Left ventricle myocardium inferior (tissue), 1 donor: ENCODE measurements at regions not wholly inside any gene's neighbourhood (a gene's known extent, or its start where the extent isn't known, plus 50 kb on each side); places are given as distances from the start of the nearest gene placed in this dataset.

ENCODE experiments used
- DNase-seq: peaks from one replicate; pipeline ENCODE4 v3.0.0-alpha.2; 2020
- H3K27ac ChIP-seq: fragments of 200-600 bp; replicated peaks from 2 replicates; pipeline ENCODE4 v1.8.0; 2021
- H3K27me3 ChIP-seq: fragments of 200-600 bp; 2 replicates; pipeline ENCODE4 v1.8.0; 2021; ENCODE audit warnings: low read depth
- H3K36me3 ChIP-seq: fragments of 200-600 bp; 2 replicates; pipeline ENCODE4 v1.8.0; 2021
- H3K4me1 ChIP-seq: fragments of 200-600 bp; 2 replicates; pipeline ENCODE4 v1.8.0; 2021
- H3K4me3 ChIP-seq: fragments of 200-600 bp; 2 replicates; pipeline ENCODE4 v1.8.0; 2021; ENCODE audit warnings: mild to moderate bottlenecking, moderate library complexity
- H3K9me3 ChIP-seq: fragments of 200-600 bp; replicated peaks from 2 replicates; pipeline ENCODE4 v1.8.0; 2021
- intact Hi-C: fragments of 100-400 bp; cut with micrococcal nuclease; formaldehyde crosslinking; loops from one replicate; pipeline ENCODE4 v1.11.0; 2022
- TF ChIP-seq, protein P1 (sequence below): fragments of 200-600 bp; IDR thresholded peaks from 2 replicates; pipeline ENCODE4 v1.8.0; 2021; ENCODE audit warnings: antibody characterized with exemption, mild to moderate bottlenecking, borderline replicate concordance
- donor health status: DM: no; HTN: yes; CAD: no; lungs with severe emphysema.

GRCh38 chr2:182621191-182621590 is 94.9 kb upstream of the DNAJC10 start:
- Histone ChIP-seq H3K27me3 (no peaks in the 10 kb centered on the region), H3K4me1 (peaks cover 23% of the 10 kb centered on the region), H3K27ac (no peak overlapping the region), H3K4me3 (no peak overlapping the region), H3K9me3 (no peaks in the 10 kb centered on the region), H3K36me3 (no peaks in the 10 kb centered on the region)
- intact Hi-C loops, result no loop called here
- no peak for DNase-seq
- TF ChIP-seq, protein P1, sequence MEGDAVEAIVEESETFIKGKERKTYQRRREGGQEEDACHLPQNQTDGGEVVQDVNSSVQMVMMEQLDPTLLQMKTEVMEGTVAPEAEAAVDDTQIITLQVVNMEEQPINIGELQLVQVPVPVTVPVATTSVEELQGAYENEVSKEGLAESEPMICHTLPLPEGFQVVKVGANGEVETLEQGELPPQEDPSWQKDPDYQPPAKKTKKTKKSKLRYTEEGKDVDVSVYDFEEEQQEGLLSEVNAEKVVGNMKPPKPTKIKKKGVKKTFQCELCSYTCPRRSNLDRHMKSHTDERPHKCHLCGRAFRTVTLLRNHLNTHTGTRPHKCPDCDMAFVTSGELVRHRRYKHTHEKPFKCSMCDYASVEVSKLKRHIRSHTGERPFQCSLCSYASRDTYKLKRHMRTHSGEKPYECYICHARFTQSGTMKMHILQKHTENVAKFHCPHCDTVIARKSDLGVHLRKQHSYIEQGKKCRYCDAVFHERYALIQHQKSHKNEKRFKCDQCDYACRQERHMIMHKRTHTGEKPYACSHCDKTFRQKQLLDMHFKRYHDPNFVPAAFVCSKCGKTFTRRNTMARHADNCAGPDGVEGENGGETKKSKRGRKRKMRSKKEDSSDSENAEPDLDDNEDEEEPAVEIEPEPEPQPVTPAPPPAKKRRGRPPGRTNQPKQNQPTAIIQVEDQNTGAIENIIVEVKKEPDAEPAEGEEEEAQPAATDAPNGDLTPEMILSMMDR, result no peak

- Histone ChIP-seq H3K9me3 (no peaks in the 10 kb centered on the region), H3K4me3 (no peak overlapping the region), H3K36me3 (no peaks in the 10 kb centered on the region), H3K4me1 (peaks cover 19% of the 10 kb centered on the region), H3K27ac (no peak overlapping the region), H3K27me3 (no peaks in the 10 kb centered on the region)
- intact Hi-C loops, result no loop called here
- DNase-seq, result no peak
- TF ChIP-seq, protein P1, result no peak
Observed at GRCh38 chr2:182621810-182622209, 94.2 kb upstream of the DNAJC10 start.

DNA sequence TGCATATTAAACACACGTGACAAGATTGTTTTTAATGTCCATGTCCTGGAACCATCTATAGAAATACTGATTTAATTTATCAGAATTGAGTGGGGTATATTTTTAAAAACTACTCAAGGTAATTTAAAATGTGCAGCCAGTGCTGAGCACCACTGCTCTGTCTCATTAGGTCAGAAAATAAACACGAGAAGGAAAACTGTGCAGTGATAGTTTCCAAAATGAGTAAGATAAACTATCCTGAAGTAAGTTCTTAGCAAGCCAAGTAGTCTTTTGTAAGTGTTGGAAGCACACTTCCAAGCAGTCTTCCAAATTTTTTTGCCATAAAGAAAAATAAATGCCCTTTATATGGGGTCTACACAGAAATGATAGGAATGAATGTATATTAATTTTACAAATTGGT is 93.8 kb upstream of the DNAJC10 start:
- intact Hi-C loops, result no loop called here
- H3K4me1 ChIP-seq, result peaks cover 15% of the 10 kb centered on the region

GRCh38 chr2:182625814-182626213 is 90.2 kb upstream of the DNAJC10 start:
- TF ChIP-seq, protein P1, result no peak
- Histone ChIP-seq H3K36me3 (no peaks in the 10 kb centered on the region), H3K4me1 (peaks cover 5% of the 10 kb centered on the region), H3K27me3 (no peaks in the 10 kb centered on the region), H3K27ac (no peak overlapping the region), H3K4me3 (no peak overlapping the region), H3K9me3 (no peaks in the 10 kb centered on the region)
- intact Hi-C loops, result no loop called here
- no peak for DNase-seq

More for the DNA sequence above, 93.8 kb upstream of the DNAJC10 start:
- H3K4me3 ChIP-seq, result no peak overlapping the region
- H3K36me3 ChIP-seq, result no peaks in the 10 kb centered on the region
- no peak for DNase-seq
- TF ChIP-seq, protein P1, result no peak
- no peaks in the 10 kb centered on the region for H3K27me3 ChIP-seq
- no peaks in the 10 kb centered on the region for H3K9me3 ChIP-seq
- no peak overlapping the region for H3K27ac ChIP-seq

DNA sequence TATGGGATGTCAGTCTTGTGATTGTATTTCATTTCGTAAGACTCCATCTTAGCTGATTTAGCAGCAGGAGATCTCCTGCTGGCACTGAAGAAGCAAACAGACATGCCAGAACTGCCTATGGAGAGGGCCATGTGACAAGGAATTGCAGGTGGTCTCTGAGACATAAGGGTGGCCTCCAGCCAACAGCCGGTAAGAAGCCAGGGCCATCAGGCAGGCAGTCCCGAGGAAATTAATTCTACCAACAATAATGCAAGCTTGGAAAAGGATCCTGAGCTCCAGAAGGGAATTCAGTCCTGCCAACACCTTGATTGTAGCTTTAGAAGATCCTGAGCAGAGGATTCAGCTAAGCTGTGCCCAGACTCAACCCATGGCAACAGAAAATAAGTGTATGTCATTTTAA is 87.1 kb upstream of the DNAJC10 start:
- peaks cover 5% of the 10 kb centered on the region for H3K4me1 ChIP-seq
- no peaks in the 10 kb centered on the region for H3K27me3 ChIP-seq
- H3K36me3 ChIP-seq, result no peaks in the 10 kb centered on the region
- intact Hi-C loops, result no loop called here
- no peak overlapping the region for H3K27ac ChIP-seq
- TF ChIP-seq, protein P1, result no peak
- no peak for DNase-seq
- no peaks in the 10 kb centered on the region for H3K9me3 ChIP-seq
- no peak overlapping the region for H3K4me3 ChIP-seq

DNA sequence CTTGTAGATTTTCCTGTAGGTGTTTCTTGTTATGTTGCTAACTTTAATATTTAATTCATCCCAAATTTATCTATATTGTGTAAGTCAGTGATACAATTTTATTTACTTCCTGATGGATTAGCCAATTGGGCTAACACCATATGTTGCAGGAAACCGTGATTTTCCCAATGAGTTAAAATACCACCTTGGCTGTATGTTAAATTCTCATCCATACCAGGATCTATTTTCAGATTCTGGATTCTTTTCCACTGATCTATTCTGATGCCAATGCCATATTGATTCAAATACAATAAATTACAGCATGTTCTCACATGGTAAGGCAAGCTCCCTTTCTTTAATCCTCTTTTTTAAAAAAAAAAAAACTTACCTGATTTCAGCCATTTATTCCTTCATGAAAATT is 85.8 kb upstream of the DNAJC10 start:
- Histone ChIP-seq H3K36me3 (no peaks in the 10 kb centered on the region), H3K27me3 (no peaks in the 10 kb centered on the region), H3K4me1 (peaks cover 5% of the 10 kb centered on the region), H3K9me3 (no peaks in the 10 kb centered on the region), H3K4me3 (no peak overlapping the region), H3K27ac (no peak overlapping the region)
- TF ChIP-seq, protein P1, result no peak
- no peak for DNase-seq
- intact Hi-C loops, result no loop called here
